GM12878 (cell line): ENCODE measurements at regions not wholly inside any gene's neighbourhood (a gene's known extent, or its start where the extent isn't known, plus 50 kb on each side); places are given as distances from the start of the nearest gene placed in this dataset.

Experiments
- ATAC-seq: fragments of 200-7000 bp; cut with Tn5 transposase; 3 replicates; pipeline ENCODE4 v1.9.1; 2020; ENCODE audit warnings: mild to moderate bottlenecking, moderate library complexity
- BruUV-seq: library from RNA; stranded (reverse); fragments of 400-500 nt; replicated peaks from 2 replicates; lab custom pipeline; 2021; lab: Mats Ljungman, UMichigan
- CTCF ChIA-PET: fragments of 300-600 bp; sonication (Branson Sonifier 250); formaldehyde crosslinking; extraction: SDS; loops from one replicate; lab custom pipeline; 2021; ENCODE audit warnings: inconsistent platforms; lab: Yijun Ruan, JAX
- POLR2A ChIA-PET: fragments of 350-600 bp; formaldehyde crosslinking; extraction: SDS; loops from one replicate; lab custom pipeline; 2021; ENCODE audit warnings: inconsistent platforms; lab: Charles Lee
- RAD21 ChIA-PET: fragments of 300-600 bp; sonication (Branson Sonifier 250); formaldehyde crosslinking; loops from one replicate; lab custom pipeline; 2023; ENCODE audit warnings: antibody characterized with exemption; ENCODE audit not compliant: unreplicated experiment; lab: Charles Lee
- SMC1A ChIA-PET: fragments of 300-600 bp; sonication (Branson Sonifier 250); formaldehyde crosslinking; loops from one replicate; lab custom pipeline; 2023; ENCODE audit not compliant: unreplicated experiment, uncharacterized antibody; lab: Charles Lee
- DNase-seq: peaks from one replicate; pipeline ENCODE4 v3.0.0-alpha.2; 2011; ENCODE audit warnings: low read depth, low spot score
- FAIRE-seq: peaks from 3 replicates; lab custom pipeline; 2011; peaks lifted over from hg19 to GRCh38; lab: Jason Lieb, UNC
- H2AFZ ChIP-seq: 2 replicates; pipeline ENCODE4 v1.6.0; 2011; ENCODE audit warnings: low read depth, low read length, control low read depth; ENCODE audit not compliant: control insufficient read depth
- H3K27ac ChIP-seq: 2 replicates; pipeline ENCODE4 v1.5.1; 2011; ENCODE audit warnings: control low read depth; ENCODE audit not compliant: control insufficient read depth, insufficient read depth
- H3K27me3 ChIP-seq, 2 experiments: replicated peaks in 1 of 2; 2 replicates each; pipeline versions ENCODE4 v1.6.0 to v1.6.1; 2011; ENCODE audit warnings: low read length in 1 of 2; ENCODE audit not compliant: control insufficient read depth in 2 of 2, insufficient read depth in 2 of 2
- H3K36me3 ChIP-seq, 2 experiments: 2 replicates each; pipeline ENCODE4 v1.5.1; 2011; ENCODE audit warnings: low read length in 1 of 2; ENCODE audit not compliant: control insufficient read depth in 2 of 2, insufficient read depth in 2 of 2
- H3K4me1 ChIP-seq: 2 replicates; pipeline ENCODE4 v1.6.1; 2011; ENCODE audit warnings: mild to moderate bottlenecking, low read length, moderate library complexity, mixed read lengths; ENCODE audit not compliant: control insufficient read depth, insufficient read depth
- H3K4me2 ChIP-seq: 2 replicates; pipeline ENCODE4 v1.6.0; 2011; ENCODE audit warnings: control low read depth; ENCODE audit not compliant: control insufficient read depth, insufficient read depth
- H3K4me3 ChIP-seq: fragments of 200-600 bp; sonication (generic); 2 replicates; pipeline ENCODE4 v1.5.1; 2016
- H3K79me2 ChIP-seq: 2 replicates; pipeline ENCODE4 v1.6.0; 2011; ENCODE audit warnings: low read length; ENCODE audit not compliant: control insufficient read depth, insufficient read depth
- H3K9ac ChIP-seq: 2 replicates; pipeline ENCODE4 v1.8.0; 2011; ENCODE audit warnings: low read length, control low read depth, mixed read lengths; ENCODE audit not compliant: control insufficient read depth, insufficient read depth
- H3K9me3 ChIP-seq: replicated peaks from 3 replicates; pipeline ENCODE4 v1.5.1; 2011; ENCODE audit warnings: mild to moderate bottlenecking, low read length; ENCODE audit not compliant: control insufficient read depth, insufficient read depth
- H4K20me1 ChIP-seq: 2 replicates; pipeline ENCODE4 v1.6.0; 2011; ENCODE audit not compliant: control insufficient read depth, insufficient read depth
- CUX1 ChIP-seq: IDR thresholded peaks from 2 replicates; pipeline ENCODE4 v1.6.1; 2012; ENCODE audit warnings: improper control_type of control experiment, low read depth, low read length; ENCODE audit not compliant: insufficient replicate concordance
- ELK1 ChIP-seq: IDR thresholded peaks from 2 replicates; pipeline ENCODE4 v1.6.1; 2012; ENCODE audit warnings: low read depth, low read length, improper control_type of control experiment
- HCFC1 ChIP-seq: fragments of 150-350 bp; IDR thresholded peaks from 2 replicates; pipeline ENCODE4 v1.6.1; 2014; ENCODE audit warnings: low read length
- MEF2B ChIP-seq: fragments of 450-650 bp; IDR thresholded peaks from 2 replicates; pipeline ENCODE4 v1.6.1; 2018; ENCODE audit warnings: mild to moderate bottlenecking, moderate library complexity; ENCODE audit not compliant: partially characterized antibody, poor library complexity, severe bottlenecking
- NFXL1 ChIP-seq: fragments of 450-650 bp; IDR thresholded peaks from 2 replicates; pipeline ENCODE4 v1.6.1; 2017; ENCODE audit warnings: antibody characterized with exemption, mild to moderate bottlenecking, borderline replicate concordance
- NR2F1 ChIP-seq: fragments of 450-650 bp; conservative IDR thresholded peaks from 2 replicates; pipeline ENCODE4 v1.6.1; 2017; ENCODE audit warnings: mild to moderate bottlenecking
- NRF1 ChIP-seq: conservative IDR thresholded peaks from 2 replicates; pipeline ENCODE4 v1.6.1; 2011; ENCODE audit warnings: mild to moderate bottlenecking, low read depth, low read length, improper control_type of control experiment
- RFX5 ChIP-seq: IDR thresholded peaks from 2 replicates; pipeline ENCODE4 v1.6.1; 2011; ENCODE audit warnings: low read depth, low read length, improper control_type of control experiment
- YBX1 ChIP-seq: fragments of 450-650 bp; IDR thresholded peaks from 2 replicates; pipeline ENCODE4 v1.6.1; 2016; ENCODE audit warnings: antibody characterized with exemption
- ZNF207 ChIP-seq: fragments of 450-650 bp; IDR thresholded peaks from 2 replicates; pipeline ENCODE4 v1.6.1; 2014; ENCODE audit warnings: antibody characterized with exemption, mild to moderate bottlenecking, borderline replicate concordance
- WGBS: methylation state at CpG from one replicate; pipeline ENCODE4 v1.1.6; 2016; ENCODE audit warnings: low lambda C conversion rate; ENCODE audit not compliant: insufficient replicate concordance, insufficient coverage; ENCODE audit errors: missing lambda C conversion rate; 5-methylcytosine and 5-hydroxymethylcytosine counted together
- in situ Hi-C: fragments of 300-500 bp; cut with MboI; formaldehyde crosslinking; loops from 9 replicates; pipeline ENCODE4 v1.14.3; 2018; ENCODE audit warnings: mixed read lengths
- intact Hi-C: fragments of 100-400 bp; cut with micrococcal nuclease; formaldehyde crosslinking; loops from one replicate; pipeline ENCODE4 v1.14.2; 2022; ENCODE audit not compliant: unreplicated experiment
- TF ChIP-seq, protein P1 (sequence below): IDR thresholded peaks from 2 replicates; pipeline ENCODE4 v1.6.1; 2011; ENCODE audit warnings: borderline replicate concordance, low read depth, mild to moderate bottlenecking, moderate library complexity, low read length; ENCODE audit not compliant: insufficient read depth, poor library complexity, severe bottlenecking
- TF ChIP-seq, protein P2 (sequence below): IDR thresholded peaks from 2 replicates; pipeline ENCODE4 v1.6.1; 2011; ENCODE audit warnings: low read depth, mild to moderate bottlenecking, low read length, moderate library complexity, borderline replicate concordance; ENCODE audit errors: extremely low read depth

DNA sequence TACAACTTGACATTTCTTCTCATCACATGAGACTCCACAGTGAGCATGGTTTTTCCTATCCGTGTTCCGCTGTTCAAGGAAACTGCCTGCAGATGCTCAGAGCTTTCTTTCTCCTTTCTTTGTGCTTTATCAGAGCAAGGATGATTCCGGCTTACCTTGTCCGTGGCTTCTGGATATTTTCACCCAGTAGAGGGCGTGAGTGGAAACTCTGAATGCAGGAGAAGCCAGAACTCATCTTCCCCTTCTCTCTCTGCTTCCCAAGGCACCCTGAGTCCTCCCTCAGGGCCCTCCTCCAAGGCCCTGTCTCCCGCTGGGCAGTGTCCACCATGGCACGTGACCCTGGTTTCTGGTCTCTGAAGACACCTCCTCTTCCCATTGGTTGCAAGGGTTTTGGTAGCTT lies 721.1 kb upstream of the RBFOX1 start (continued):
- TF ChIP-seq CUX1 = no peak
- no peak for TF ChIP-seq NR2F1

DNA sequence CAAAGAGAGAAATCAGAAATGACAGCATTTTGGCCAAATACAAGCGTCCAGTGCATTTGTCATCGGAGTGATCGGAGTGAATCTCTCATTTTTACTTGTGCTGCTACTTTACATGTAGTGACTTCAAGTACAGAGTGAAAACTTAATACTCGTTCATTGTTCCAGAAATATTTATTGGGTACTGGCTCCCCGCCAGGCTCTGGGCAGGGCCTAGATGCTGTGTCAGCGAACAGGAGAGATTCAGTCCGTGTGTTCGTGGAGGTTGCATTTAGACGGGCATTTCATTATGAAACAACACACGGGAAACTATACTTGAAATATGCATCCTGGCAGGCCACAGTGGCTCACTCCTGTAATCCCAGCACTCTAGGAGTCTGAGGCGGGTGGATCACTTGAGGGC lies 727.2 kb upstream of the RBFOX1 start:
- FAIRE-seq = no peak
- 59% methylated on average over 11 of the region's 11 CpGs for WGBS
- Histone ChIP-seq H3K36me3 (no peaks in the 10 kb centered on the region), H3K4me3 (no peak overlapping the region), H3K9me3 (no peaks in the 10 kb centered on the region), H3K4me2 (no peak overlapping the region), H2AFZ (no peak overlapping the region), H3K27ac (no peak overlapping the region), H3K27me3 (no peaks in the 10 kb centered on the region), H3K4me1 (no peaks in the 10 kb centered on the region), H4K20me1 (no peaks in the 10 kb centered on the region), H3K79me2 (no peaks in the 10 kb centered on the region), H3K9ac (no peak overlapping the region)
- ChIA-PET RAD21 (no interaction called here), POLR2A (no interaction called here), CTCF (interaction anchor here (0.8 kb wide), 1 partner anchor 38 kb away, joined by 3 read pairs; no protein-coding TSS in a partner anchor), SMC1A (no interaction called here)
- in situ Hi-C loops (no loop called here), intact Hi-C loops (no loop called here)
- no peak for DNase-seq
- no peak for ATAC-seq
- BruUV-seq = no TSS peak
- no peak for TF ChIP-seq HCFC1
- no peak for TF ChIP-seq ELK1
- no peak for TF ChIP-seq ZNF207
- no peak for TF ChIP-seq RFX5
- no peak for TF ChIP-seq NRF1
- TF ChIP-seq, protein P1, sequence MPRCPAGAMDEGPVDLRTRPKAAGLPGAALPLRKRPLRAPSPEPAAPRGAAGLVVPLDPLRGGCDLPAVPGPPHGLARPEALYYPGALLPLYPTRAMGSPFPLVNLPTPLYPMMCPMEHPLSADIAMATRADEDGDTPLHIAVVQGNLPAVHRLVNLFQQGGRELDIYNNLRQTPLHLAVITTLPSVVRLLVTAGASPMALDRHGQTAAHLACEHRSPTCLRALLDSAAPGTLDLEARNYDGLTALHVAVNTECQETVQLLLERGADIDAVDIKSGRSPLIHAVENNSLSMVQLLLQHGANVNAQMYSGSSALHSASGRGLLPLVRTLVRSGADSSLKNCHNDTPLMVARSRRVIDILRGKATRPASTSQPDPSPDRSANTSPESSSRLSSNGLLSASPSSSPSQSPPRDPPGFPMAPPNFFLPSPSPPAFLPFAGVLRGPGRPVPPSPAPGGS = no peak
- no peak for TF ChIP-seq MEF2B
- TF ChIP-seq NFXL1 = no peak
- no peak for TF ChIP-seq YBX1
- TF ChIP-seq, protein P2, sequence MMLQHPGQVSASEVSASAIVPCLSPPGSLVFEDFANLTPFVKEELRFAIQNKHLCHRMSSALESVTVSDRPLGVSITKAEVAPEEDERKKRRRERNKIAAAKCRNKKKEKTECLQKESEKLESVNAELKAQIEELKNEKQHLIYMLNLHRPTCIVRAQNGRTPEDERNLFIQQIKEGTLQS = no peak
